Keratinocyte (primary cell): ENCODE measurements at regions not wholly inside any gene's neighbourhood (a gene's known extent, or its start where the extent isn't known, plus 50 kb on each side); places are given as distances from the start of the nearest gene placed in this dataset.

ENCODE experiments used
- EZH2 ChIP-seq: IDR thresholded peaks from one replicate; pipeline ENCODE4 v1.6.1; 2012; ENCODE audit warnings: inconsistent platforms, mild to moderate bottlenecking, low read length, moderate library complexity
- TF ChIP-seq, protein P1 (sequence below), 3 experiments: IDR thresholded peaks in 1 of 3; conservative IDR thresholded peaks in 1 of 3; optimal IDR thresholded peaks in 1 of 3; 2 replicates in 2 of 3; 3 replicates in 1 of 3; pipeline versions ENCODE3 to v1.5.1; 2011; ENCODE audit warnings: low read length in 3 of 3, mild to moderate bottlenecking in 3 of 3, moderate library complexity in 2 of 3, control low read depth in 1 of 3, inconsistent platforms in 1 of 3; ENCODE audit not compliant: insufficient read depth in 2 of 3; ENCODE audit errors: extremely low read depth in 1 of 3

DNA sequence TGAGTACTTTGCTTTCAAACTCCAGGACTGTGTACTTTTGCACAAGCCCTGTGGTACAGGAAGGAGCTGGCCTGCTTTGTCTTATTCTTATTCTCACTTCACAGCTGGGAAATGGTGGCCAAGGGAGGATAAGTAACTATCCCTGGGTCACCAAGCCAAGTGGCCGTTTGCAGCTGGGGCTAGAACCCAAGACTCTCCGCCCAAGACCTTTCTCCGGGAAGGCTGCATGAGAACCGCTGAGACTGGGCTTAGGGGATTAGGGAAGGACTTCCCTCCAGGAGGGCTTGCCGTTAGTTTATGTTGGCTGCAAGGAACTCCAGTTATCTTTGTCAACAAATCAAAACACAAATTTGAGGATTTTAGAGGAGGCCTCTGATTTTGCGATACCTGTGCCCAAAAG is 109.5 kb upstream of the ADRA1D start:
- TF ChIP-seq, protein P1, sequence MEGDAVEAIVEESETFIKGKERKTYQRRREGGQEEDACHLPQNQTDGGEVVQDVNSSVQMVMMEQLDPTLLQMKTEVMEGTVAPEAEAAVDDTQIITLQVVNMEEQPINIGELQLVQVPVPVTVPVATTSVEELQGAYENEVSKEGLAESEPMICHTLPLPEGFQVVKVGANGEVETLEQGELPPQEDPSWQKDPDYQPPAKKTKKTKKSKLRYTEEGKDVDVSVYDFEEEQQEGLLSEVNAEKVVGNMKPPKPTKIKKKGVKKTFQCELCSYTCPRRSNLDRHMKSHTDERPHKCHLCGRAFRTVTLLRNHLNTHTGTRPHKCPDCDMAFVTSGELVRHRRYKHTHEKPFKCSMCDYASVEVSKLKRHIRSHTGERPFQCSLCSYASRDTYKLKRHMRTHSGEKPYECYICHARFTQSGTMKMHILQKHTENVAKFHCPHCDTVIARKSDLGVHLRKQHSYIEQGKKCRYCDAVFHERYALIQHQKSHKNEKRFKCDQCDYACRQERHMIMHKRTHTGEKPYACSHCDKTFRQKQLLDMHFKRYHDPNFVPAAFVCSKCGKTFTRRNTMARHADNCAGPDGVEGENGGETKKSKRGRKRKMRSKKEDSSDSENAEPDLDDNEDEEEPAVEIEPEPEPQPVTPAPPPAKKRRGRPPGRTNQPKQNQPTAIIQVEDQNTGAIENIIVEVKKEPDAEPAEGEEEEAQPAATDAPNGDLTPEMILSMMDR (optimal IDR thresholded peaks at IDR 0.05 in 1 of 3, IDR thresholded peaks at IDR 0.05 in 1 of 3, conservative IDR thresholded peaks at IDR 0.05 in 1 of 3; ENCODE audit: extremely low read depth in 1 of 3, insufficient read depth in 2 of 3, low read length in 3 of 3), result no peak
- TF ChIP-seq EZH2, result no peak
